Activated CD8-positive, alpha-beta memory T cell treated with anti-CD3 and anti-CD28 coated beads for 1 hour (primary cell): ENCODE measurements at regions not wholly inside any gene's neighbourhood (a gene's known extent, or its start where the extent isn't known, plus 50 kb on each side); places are given as distances from the start of the nearest gene placed in this dataset.

Experiments
- DNase-seq, 2 donors: peaks; one replicate each; pipeline ENCODE4 v3.0.0-alpha.2; 2020; ENCODE audit warnings: low read depth in 1 of 2; ENCODE audit errors: extremely low read depth in 1 of 2

GRCh38 chr6:119483908-119484307 is 134.3 kb upstream of the MAN1A1 start:
- no peak for DNase-seq

GRCh38 chr6:119482850-119483285 is 133.3 kb upstream of the MAN1A1 start:
- no peak for DNase-seq

GRCh38 chr6:119481976-119482375 is 132.4 kb upstream of the MAN1A1 start:
- no peak for DNase-seq

GRCh38 chr6:119480961-119481497 is 131.5 kb upstream of the MAN1A1 start:
- no peak for DNase-seq

- no peak for DNase-seq
Measured at GRCh38 chr6:119479860-119480655, 130.5 kb upstream of the MAN1A1 start.

- no peak for DNase-seq
Measured at GRCh38 chr6:119476554-119476953, 127.0 kb upstream of the MAN1A1 start.

- no peak for DNase-seq
Measured at GRCh38 chr6:119476024-119476423, 126.5 kb upstream of the MAN1A1 start.

- DNase-seq, result no peak
Measured at GRCh38 chr6:119470893-119471542, 121.5 kb upstream of the MAN1A1 start.

- DNase-seq, result no peak
Measured at GRCh38 chr6:119467488-119468081, 118.0 kb upstream of the MAN1A1 start.

GRCh38 chr6:119466226-119466625 is 116.7 kb upstream of the MAN1A1 start:
- no peak for DNase-seq

- DNase-seq, result no peak
Measured at GRCh38 chr6:119463081-119463626, 113.6 kb upstream of the MAN1A1 start.

GRCh38 chr6:119461187-119461586 is 111.6 kb upstream of the MAN1A1 start:
- no peak for DNase-seq

- DNase-seq, result no peak
Measured at GRCh38 chr6:119459207-119459974, 109.8 kb upstream of the MAN1A1 start.

GRCh38 chr6:119454714-119455113 is 105.2 kb upstream of the MAN1A1 start:
- no peak for DNase-seq

- DNase-seq, result no peak
Measured at GRCh38 chr6:119453242-119454200, 104.0 kb upstream of the MAN1A1 start.

- DNase-seq, result no peak
Measured at GRCh38 chr6:119449331-119450156, 100.0 kb upstream of the MAN1A1 start.

- no peak for DNase-seq
Measured at GRCh38 chr6:119447921-119448320, 98.4 kb upstream of the MAN1A1 start.

GRCh38 chr6:119446609-119447008 is 97.0 kb upstream of the MAN1A1 start:
- DNase-seq, result no peak

- DNase-seq, result no peak
Measured at GRCh38 chr6:119446115-119446554, 96.6 kb upstream of the MAN1A1 start.
